ENCODE measurements at regions not wholly inside any gene's neighbourhood (a gene's known extent, or its start where the extent isn't known, plus 50 kb on each side); places are given as distances from the start of the nearest gene placed in this dataset.

DNA sequence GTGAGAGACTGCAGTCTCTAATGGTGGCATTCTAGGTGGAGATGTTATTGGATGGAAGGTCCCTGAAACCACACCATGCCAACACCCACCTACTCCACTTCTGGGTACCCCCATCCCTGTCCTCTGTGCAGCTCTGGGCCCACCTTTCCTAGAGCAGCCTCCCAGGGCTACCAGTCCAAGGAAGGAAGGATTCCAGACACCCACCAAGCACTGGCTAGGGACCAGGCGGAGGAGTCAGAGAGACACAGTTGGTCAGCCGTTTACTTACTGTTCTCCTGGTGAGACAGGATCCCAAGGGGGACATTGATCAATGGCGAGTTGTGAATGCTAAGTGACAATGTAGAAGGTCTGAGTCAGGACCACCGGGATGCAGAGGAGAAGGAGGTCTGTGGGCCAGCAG is 151.6 kb downstream of the TTC32 start:
- no peak overlapping the region for H3K27ac ChIP-seq
- no peak for TF ChIP-seq CTCF (conservative IDR thresholded peaks at IDR 0.05)

DNA sequence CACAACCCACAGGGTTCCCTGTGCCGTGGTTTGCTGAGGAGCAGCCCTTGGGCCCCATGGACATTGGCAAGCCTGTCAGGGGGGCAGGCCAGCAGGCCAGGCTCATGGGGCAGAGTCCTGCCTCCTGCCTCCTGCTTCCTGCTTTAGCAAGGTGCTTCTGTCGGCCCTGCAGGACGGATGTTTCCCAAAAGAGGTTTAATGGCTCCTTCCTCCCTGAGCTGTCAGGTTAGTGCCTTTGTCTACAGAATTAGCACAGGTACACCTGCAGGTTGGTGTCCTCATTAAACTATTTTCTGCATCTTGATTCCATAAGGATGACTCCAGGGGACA is 152.3 kb downstream of the TTC32 start:
- TF ChIP-seq CTCF (conservative IDR thresholded peaks at IDR 0.05): no peak
- no peak overlapping the region for H3K27ac ChIP-seq

DNA sequence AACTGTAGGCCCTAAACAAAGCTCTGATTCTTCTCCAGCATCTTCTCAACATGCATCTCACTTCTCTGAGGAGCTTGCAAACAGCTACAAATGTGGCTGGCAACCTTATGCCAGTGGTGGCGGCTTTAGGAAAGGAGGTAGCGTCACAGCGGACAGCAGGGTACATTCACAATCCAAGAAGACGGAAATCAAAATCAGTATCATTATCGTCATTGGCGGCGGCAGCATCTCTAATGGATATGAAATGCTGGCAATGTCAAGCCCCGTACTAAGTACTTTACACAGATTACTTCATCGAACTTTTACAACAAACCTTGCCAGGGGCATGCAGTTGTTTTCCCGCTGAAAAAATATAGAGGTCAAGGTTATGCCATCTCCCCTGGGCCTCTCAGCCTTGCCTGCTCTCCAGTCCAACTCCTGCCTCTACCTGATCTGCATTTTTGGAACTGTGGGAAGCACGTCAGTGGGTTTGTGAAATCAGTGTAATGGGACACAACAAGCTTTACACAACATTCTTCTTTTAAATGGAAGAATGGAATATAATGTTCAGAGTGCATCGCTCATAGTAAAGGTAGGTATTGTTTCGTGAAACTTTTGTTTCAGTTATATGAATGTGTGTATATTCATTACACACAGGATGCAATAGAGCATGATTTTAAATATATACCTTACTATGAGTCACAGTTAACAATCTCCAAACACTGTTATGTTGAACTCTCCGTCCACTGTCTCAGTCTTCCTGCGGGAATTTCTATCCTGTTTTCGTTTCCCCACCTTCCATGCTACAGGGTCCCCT is 152.9 kb downstream of the TTC32 start:
- no peak overlapping the region for H3K27ac ChIP-seq
- no peak for TF ChIP-seq CTCF (conservative IDR thresholded peaks at IDR 0.05)

DNA sequence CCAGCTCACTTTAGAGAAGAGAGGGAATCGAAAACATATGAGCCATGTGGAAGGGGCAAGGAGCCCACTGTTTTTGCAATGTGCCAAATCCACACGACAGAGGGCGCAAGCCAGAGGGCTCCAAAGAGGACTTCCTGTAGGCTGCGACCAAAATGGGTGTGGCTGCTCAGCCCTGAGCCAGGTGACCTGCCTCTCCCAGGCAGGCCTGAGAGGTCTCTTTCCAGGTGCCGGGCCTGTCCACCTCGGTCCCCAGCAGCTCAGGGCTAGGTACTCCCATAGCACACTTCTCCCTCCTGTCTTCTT is 153.8 kb downstream of the TTC32 start:
- no peak overlapping the region for H3K27ac ChIP-seq
- TF ChIP-seq CTCF (conservative IDR thresholded peaks at IDR 0.05): no peak

DNA sequence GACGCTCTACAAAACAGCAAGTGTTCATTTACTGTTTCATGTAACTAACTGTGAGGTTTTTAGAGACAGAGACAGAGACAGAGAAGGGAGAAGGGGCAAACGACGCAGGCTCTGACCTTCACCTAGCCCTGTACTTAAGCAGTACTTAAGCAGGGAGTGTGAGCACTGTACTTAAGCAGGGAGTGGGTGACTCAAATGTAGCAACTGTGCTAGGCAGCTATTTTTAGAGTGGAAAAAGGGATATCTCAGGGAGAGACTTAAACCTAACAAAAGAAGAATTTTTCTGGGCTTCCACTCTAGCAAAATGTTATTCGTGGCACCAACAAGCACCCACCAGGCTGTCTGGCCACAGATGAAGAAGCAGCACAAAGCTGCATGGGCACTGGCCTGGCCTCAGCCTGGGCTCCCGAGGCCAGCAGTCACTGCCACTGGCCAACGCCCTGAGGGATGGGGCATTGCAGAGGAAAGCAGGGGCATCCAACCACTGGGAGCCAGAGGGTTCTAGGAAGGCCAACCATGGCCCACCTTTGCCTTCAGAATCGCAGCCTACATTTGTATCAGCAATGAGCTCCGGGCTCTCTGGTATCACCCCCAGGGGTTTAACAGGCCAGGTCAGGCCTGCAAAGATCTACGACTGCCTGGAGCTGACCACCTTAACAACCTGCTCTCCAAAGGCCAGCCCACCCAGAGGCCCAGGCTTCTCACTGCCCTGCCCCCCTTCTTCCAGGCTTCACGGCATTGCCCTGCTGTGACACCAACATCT is 154.3 kb downstream of the TTC32 start:
- no peak for TF ChIP-seq CTCF (conservative IDR thresholded peaks at IDR 0.05)
- no peak overlapping the region for H3K27ac ChIP-seq

GRCh38 chr2:19746611-19747309 is 155.0 kb downstream of the TTC32 start:
- TF ChIP-seq CTCF (conservative IDR thresholded peaks at IDR 0.05): peak; percentile 68
- no peak overlapping the region for H3K27ac ChIP-seq

- no peak for TF ChIP-seq CTCF (conservative IDR thresholded peaks at IDR 0.05)
- no peak overlapping the region for H3K27ac ChIP-seq
These were observed 155.6 kb downstream of the TTC32 start for GRCh38 chr2:19746137-19746600.
